HG02588 (cell line): ENCODE measurements at regions not wholly inside any gene's neighbourhood (a gene's known extent, or its start where the extent isn't known, plus 50 kb on each side); places are given as distances from the start of the nearest gene placed in this dataset.
A peak's percentile ranks its signal among the peaks of the same experiment; 100 is the strongest.
"Not testable (repeated sequence)": the region's sequence is repeated elsewhere in the genome, so short reads cannot be mapped to it uniquely, and the experiment has no call there.

Source experiments
- ATAC-seq: cut with Tn5 transposase; IDR thresholded peaks from one replicate; pipeline ENCODE4 v1.9.1; 2021; ENCODE audit warnings: mild to moderate bottlenecking, moderate library complexity; ENCODE audit not compliant: unreplicated experiment

DNA sequence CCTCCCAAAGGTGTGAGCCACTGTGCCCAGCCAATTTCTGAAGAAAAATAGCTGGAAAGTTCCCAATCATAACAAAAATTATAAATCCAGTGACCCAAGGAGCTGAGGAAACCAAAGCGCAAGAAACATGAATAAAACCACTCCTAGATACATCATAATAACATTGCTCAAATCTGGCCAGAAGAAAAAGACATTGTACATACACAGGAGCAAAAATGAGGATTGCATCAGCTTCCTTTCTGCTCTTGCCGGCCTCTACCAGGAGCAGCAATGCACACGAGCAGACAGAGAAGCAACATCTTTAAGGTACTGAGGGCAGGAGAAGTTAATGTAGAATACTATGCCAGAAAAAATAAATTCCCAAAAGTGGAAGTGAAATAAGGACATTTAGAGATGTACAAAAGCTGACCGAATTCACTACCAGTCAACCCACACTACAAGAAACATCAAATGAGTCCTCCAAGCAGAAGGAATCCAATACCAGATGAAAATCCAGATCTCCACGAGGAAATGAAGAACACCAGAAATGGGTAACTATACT lies 127.0 kb upstream of the NBPF11 start:
- ATAC-seq = not testable (repeated sequence)

DNA sequence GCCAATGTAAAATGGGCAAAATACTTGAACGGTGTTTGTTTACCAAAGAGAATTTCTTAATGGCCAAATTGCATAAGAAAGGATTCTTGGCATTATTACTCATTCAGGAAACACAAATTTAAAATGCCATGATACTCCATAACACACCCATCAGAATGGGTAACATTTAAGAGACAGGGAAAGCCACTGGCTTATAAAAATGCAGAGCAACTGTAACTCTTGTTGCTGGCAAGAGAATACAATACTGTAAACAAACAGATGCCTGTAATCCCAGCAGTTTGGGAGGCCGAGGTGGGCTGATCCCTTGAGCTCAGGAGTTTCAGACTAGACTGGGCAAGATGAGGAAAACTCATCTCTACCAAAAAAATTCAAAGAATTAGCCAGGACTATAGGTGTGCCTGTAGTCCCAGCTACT lies 125.8 kb upstream of the NBPF11 start:
- not testable (repeated sequence) for ATAC-seq

DNA sequence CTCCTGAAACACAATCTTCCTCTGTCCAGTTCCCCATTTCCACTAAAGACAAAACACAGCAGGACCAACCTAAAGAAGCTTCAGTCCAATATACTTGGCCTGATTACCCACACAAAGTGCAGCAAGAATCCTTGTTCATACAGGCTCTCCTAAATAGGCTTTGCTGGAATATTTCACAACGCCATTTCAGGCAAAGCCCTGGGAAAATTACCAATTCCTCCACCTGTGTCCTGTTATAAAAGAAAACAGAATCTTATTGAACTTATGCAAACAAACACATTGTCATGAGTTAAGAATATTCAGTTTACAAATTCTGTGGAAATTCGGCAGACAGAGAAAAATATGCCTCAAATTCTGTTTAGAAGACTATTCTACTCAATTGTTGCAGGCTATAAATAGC lies 115.0 kb upstream of the NBPF11 start:
- not testable (repeated sequence) for ATAC-seq

DNA sequence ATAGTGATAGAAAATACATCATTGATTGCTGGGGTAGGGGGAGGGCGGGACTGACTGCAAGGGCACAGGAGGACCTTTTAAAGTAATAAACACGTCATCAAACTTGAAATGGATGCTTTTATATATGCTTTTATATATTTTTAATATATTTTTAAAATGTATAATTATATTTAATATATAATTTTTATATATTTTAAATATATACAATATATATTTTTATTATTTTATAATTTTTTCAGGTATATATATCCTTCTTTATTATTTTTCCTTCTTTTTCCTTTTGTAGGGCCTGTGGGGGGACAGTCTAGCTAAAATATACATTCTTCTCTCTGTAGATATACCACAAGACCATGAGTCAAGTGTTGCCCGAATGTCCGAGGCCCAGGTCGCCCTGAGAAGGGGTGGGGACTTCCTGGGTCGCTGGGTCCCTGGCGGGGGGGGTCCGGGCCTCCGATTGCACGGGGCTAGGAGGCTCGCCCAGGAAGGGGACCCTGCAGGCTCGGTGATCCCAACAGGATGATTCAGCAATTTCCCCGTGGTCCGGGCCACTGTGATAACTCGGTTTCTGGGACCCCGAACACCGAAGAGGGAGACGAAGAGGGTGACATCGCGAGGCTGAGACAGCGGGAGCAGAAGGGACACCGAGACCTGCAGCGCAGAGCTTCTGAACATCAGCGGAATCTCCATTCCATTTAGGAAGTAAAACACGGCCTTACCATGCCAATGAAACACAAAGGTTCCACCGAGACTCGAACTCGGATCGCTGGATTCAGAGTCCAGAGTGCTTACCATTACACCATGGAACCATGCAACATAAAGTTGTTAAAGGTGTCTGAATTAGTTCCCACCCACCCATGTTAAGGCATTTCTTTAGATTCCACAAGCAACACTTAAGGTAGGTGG lies 112.5 kb upstream of the NBPF11 start:
- ATAC-seq = no peak

DNA sequence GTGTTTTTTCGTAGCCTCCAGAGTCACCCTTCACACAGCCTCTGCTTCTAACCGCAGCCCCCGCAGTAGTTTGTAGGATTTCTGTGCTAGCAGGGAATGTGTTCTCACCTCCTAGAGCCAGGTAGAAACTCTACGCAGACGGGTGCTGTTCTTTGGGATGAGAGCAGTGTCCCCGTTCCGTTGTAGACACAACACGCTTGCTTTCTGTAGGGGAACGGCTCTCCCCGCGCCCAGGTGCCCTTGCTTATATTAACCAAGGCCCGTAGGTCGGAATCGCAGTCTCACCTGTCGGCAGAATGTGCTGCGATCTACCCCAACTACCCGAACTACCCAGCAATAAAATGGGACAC lies 111.8 kb upstream of the NBPF11 start:
- ATAC-seq = no peak

DNA sequence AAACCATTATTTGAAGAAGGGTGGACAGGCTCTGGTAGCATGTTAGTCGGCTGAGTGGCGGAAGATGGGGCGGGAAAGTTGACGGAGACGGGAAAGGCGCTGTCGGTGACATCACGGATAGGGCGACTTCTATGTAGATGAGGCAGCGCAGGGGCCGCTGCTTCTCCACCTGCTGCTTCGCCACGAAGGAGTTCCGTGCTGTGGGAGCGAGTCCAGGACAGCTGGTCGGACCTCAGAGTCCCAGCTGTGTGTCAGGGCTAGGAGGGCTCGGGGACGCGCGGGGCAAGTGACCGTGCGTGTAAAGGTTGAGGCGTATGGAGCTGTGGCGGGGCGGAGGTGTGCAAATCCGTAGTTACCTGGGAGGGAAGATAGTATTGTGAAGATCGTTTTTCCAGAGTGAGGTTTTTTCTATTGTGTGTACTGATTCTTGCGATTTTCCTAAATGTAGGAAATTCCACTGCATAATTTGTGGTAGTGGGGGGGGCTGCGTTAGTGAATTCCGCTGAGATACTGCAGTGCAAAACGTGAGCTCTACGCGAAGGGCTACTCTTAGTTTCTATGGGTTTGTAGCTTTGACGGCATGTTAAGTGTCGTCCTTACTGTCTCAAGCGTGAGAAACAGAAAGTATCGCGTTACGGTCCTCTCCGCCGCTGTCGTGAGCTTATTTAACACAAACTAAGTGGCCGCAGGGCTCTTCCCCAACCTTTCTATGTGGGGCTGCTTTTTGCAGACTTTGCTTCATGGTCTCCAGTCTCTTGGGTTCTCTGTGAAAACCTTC lies 111.2 kb upstream of the NBPF11 start:
- ATAC-seq = peak; percentile 72

DNA sequence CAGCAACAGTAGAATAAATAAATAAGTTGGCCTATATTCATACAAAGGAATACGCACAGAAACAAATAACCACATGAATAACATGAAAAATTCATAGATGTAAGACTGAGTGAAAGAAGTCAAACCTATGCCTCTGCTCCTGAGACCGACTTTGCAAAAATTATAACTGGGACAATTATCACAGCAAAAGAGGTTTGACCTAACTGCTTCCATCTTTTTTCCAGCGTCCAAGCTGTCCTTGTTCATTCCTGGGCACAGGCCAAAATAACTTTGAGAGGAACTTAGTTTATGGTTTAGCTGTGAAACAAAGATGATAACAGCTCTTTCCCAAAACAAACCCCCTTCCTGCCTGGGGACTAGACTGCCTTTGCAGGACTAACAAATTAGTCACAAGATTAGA lies 109.6 kb upstream of the NBPF11 start:
- not testable (repeated sequence) for ATAC-seq

DNA sequence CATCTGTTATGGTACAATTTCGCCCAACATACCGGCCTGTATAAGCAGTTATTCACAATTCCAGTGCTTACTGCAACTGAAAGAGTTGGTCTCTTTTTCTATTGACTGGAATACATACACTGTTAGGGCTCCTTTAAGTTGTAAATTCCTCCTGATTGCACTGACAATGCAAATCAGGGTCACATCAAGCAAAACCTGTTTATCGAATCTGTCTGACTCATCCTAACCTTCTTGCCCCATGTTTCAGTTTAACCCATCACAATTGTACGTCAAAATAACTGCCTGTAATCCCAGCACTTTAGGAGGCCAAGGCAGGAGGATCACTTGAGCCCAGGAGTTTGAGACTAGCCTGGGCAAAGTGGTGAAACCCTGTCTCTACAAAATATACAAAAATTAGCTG lies 105.8 kb upstream of the NBPF11 start:
- ATAC-seq = not testable (repeated sequence)

DNA sequence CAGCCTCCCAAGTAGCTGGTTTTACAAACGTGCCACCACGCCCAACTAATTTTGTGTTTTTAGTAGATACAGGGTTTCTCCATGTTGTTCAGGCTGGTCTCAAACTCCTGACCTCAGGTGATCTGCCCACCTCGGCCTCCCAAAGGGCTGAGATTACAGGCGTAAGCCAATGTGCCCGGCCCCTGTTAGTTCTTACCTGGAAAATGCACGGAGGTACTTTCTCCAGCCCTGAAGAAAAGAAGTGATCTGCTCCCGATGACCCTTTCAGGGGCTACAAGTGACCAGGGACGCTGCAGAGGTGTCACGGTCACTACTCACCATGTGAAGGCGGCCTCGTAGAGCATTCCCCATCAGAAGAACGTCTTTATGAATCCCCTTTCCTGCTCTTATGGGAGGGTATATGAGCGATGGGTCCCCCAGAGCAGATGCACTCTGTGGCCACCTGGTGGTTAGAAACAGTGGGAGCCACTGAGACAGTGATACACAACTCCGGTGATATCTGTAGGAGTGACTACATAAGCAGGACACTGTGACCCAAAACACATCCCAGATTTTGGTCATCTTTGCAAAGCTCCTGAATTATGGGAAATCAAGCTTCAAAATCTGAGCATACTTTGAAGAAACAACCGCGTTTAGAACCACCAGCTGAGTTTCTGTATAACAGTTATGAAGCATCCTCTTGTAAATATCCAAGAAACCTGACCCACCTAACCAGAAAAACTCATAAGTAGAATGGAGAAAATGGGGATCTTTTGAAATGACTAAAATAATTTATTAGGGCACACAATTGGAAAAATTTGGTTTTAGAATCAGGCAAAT lies 102.7 kb upstream of the NBPF11 start:
- ATAC-seq = not testable (repeated sequence)

DNA sequence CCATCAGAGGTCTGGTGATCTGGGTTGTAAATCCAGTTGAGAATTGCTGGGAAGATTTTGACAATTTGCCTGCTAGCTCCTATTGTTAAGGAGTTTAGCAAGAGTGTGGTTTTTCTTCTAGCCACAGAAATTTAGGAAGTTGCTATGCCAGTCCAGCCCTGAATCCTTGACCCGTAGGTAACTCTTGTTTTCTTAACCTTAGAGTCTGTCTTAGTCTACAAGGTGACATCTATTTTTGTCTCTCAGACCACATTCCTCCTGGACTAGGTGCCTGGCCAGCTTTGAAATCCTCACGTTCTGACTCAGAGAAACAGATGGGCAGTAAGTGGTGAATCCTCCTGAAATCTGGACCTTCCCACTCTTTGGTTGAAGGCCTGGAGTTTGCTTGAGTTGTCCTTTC lies 101.7 kb upstream of the NBPF11 start:
- ATAC-seq = not testable (repeated sequence)

DNA sequence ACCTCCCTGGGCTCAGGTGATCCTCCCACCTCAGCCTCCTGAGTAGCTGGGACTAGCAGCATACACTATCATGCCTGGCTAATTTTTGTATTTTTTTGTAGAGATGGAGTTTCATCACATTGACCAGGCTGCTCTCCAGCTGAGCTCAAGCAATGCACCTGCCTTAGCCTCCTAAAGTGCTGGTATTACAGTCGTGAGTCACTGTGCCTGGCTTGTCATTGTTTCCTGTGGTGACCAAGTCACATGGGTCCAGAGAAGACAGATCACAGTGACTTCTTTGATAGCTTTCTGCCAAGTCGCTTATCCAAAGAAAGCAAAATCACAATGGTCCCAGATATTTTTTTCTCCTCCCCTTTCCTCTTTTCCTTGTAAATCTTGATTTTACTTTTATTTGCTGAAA lies 96.7 kb upstream of the NBPF11 start:
- not testable (repeated sequence) for ATAC-seq

DNA sequence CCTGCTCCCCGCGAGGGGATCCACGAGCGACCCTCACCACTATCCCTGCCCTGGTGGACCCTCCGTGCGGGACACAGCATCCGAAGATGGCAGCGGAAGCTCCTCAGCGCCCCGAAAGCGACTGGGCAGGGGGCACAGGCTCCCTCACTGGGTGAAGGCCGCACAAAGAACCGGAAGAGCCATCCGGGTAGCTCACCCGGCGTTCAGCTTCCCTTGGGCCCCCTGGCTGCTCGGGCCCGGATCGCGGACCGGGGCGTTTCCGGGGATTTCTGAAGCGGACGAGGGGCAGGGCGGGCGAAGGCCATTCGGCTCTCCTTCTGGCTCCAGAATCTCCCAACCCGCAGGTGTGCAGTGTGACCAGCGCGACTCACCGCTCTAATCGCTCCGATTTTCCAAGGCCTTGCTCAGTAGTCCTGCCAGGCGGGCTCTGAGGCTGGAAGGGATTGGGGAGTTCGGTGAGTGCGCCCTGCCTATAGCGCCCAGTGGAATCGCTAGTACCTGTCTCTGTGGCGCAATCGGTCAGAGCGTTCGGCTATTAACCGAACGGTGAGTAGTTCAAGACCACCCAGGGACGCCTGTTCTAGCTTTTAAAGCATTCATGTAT lies 94.3 kb upstream of the NBPF11 start:
- not testable (repeated sequence) for ATAC-seq

DNA sequence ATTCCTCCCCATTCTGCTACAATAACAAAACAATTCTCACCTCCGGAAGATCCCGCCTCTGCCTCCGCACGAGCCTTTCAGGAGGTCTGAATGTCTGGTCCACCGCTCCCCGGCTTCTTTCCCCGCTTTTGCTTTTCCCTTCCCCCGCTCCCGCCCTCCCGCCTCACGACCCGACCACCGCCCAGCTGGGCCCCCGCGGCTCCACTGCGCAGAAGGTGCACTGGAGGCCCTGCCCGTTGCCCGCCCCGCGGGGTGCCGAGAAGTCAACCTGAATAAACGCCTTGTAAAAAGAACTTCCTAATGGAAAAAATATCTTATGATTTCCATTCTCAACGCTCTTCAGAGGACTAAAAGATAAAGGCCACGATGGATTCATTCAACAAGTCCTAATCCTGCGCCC lies 93.8 kb upstream of the NBPF11 start:
- ATAC-seq = not testable (repeated sequence)

DNA sequence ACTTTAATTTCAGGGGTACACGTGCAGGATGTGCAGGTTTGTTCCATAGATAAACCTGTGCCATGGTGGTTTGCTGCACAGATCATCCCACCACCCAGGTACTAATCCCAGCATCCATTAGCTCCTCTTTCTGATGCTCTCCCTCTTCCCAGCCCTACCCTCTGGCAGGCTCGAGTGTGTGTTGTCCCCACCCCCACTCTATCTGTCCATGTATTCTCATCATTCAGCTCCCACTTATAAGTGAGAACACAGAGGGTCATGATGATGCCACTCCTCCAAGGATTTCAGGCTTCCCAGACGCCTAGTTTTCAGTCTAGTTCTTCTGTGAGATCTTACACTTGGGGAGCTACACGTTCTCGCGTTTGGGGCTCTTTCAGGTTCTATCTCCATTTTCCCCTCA lies 93.4 kb upstream of the NBPF11 start:
- not testable (repeated sequence) for ATAC-seq

DNA sequence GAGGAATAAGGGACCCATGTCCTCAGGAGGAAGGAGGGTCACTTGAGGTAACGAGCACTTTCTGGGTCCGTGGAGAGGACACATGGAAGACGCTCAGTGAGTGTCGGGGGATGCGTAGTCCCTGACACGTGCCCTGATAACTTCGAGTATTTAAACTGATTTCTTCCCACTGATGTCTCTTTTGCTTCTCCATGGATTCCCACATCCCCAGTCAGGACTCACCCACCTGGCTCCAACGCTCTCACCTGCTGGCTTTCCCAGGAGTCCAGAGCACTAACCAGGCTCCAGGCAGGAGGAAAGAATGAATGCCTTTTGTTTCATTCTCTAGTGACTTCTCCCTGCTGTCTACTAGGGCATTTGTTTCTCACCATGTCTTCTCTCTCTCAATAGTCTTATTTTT lies 81.2 kb upstream of the NBPF11 start:
- not testable (repeated sequence) for ATAC-seq

DNA sequence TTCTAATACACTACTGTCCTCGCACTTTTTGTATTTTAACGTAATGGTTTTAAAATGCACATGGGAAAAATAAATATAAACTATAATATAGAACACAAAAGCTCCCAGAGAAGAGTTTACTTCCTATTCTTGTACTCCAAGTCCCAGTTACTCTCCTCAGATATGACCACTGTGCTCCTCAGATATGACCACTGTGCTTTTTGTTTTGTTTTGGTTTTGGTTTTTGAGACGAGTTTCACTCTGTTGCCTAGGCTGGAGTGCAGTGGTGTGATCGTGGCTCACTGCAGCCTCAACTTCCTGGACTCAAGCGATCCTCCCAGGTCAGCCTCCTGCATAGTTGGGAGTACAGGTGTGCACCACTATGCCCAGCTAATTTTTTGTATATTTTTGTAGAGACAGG lies 76.8 kb upstream of the NBPF11 start:
- ATAC-seq = not testable (repeated sequence)

DNA sequence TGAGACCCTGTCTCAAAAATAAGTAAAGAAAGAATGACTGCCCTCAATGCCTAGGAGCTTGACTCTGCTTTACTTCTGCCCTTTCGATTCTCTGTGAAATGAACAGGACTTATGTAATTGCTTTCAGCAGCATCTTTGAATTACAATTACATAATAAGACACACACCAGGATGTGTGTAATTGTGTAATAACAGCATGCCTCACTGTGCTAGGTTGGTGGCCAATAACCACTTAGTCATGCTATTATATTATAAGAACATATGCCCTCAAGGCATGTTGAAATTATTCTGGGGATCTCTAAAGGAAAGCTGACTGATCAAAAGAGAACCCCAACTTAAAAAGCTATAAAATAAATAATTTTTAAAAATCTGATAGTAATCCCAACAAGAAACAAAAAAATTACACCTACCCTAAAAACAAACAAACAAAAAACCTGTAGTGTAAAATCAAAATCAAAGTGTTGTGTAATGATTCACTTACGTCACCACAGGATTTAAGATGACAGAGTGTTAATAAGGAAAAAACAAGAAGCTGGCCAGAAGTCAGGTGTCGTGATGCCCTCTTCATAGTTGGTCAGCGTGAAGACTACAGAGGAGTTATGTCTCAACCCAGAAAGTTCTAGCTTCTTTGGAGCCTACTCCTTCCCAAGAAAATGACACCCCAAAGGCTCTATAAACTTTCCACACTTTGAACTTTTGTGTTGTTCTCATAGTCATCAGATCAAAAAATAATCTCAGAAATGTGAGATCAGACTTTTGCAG lies 70.5 kb upstream of the NBPF11 start:
- not testable (repeated sequence) for ATAC-seq

DNA sequence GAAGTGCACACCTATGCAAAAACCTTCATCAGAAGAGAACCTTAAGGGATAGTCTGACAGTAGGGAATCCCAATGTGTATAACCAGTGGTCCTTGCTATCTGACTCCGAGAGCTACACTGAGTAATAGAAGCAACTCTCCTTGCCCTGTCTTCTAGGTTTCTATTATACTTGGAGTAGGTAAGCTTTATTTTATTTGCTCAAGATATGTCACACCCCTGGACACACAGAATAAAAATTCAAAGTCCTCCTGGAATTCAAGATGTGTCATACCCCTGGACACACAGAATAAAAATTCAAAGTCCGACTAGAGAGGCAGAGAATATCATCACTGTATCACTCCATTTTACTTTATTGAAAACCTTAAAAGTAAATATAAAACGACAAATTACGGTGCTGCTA lies 69.5 kb upstream of the NBPF11 start:
- not testable (repeated sequence) for ATAC-seq

DNA sequence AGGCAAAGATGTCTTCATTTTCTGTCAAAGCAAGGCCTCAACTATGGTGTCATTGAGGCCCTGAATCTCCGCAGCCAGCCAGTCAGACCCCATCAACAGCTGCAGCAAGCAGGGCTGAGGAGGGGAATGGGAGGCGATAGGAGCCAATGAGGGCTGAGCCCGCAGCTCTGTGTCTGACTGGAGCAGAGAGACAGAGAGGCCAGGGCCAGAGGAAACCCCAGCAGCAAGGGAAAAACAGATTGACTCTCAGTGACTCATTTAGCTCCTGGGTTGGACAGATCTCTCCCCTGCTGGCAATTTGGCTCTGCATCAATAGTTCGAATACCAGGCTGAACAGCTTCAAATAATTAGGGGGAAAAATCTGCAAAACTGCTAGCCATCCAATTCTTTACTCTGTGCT lies 67.1 kb upstream of the NBPF11 start:
- ATAC-seq = not testable (repeated sequence)

DNA sequence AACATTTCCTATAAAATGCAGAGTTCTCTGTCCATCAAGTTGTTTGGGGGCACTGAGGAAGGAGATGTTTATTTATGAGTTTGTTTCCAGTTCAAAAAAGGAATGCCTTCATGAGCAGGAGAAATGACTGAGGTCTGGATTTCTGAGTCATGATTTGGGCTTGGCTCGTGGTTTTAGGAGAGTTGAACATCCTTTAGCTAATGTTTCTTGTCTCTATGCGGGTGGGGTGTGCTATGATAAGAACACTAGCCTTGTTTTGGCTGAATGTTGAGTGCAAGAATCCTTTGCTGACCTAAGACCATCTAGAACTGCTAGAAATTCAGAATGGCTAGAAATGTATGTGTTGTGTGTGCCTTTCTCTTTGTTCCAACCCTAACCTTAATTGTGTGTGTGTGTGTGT lies 59.1 kb upstream of the NBPF11 start:
- ATAC-seq = not testable (repeated sequence)
